GM12878 (cell line): ENCODE measurements at regions not wholly inside any gene's neighbourhood (a gene's known extent, or its start where the extent isn't known, plus 50 kb on each side); places are given as distances from the start of the nearest gene placed in this dataset.

ENCODE experiments used
- ATAC-seq: fragments of 200-7000 bp; cut with Tn5 transposase; 3 replicates; pipeline ENCODE4 v1.9.1; 2020; ENCODE audit warnings: mild to moderate bottlenecking, moderate library complexity
- BruUV-seq: library from RNA; stranded (reverse); fragments of 400-500 nt; replicated peaks from 2 replicates; lab custom pipeline; 2021; lab: Mats Ljungman, UMichigan
- CTCF ChIA-PET: fragments of 300-600 bp; sonication (Branson Sonifier 250); formaldehyde crosslinking; extraction: SDS; loops from one replicate; lab custom pipeline; 2021; ENCODE audit warnings: inconsistent platforms; lab: Yijun Ruan, JAX
- POLR2A ChIA-PET: fragments of 350-600 bp; formaldehyde crosslinking; extraction: SDS; loops from one replicate; lab custom pipeline; 2021; ENCODE audit warnings: inconsistent platforms; lab: Charles Lee
- RAD21 ChIA-PET: fragments of 300-600 bp; sonication (Branson Sonifier 250); formaldehyde crosslinking; loops from one replicate; lab custom pipeline; 2023; ENCODE audit warnings: antibody characterized with exemption; ENCODE audit not compliant: unreplicated experiment; lab: Charles Lee
- SMC1A ChIA-PET: fragments of 300-600 bp; sonication (Branson Sonifier 250); formaldehyde crosslinking; loops from one replicate; lab custom pipeline; 2023; ENCODE audit not compliant: unreplicated experiment, uncharacterized antibody; lab: Charles Lee
- DNase-seq: peaks from one replicate; pipeline ENCODE4 v3.0.0-alpha.2; 2011; ENCODE audit warnings: low read depth, low spot score
- FAIRE-seq: peaks from 3 replicates; lab custom pipeline; 2011; peaks lifted over from hg19 to GRCh38; lab: Jason Lieb, UNC
- H2AFZ ChIP-seq: 2 replicates; pipeline ENCODE4 v1.6.0; 2011; ENCODE audit warnings: low read depth, low read length, control low read depth; ENCODE audit not compliant: control insufficient read depth
- H3K27ac ChIP-seq: 2 replicates; pipeline ENCODE4 v1.5.1; 2011; ENCODE audit warnings: control low read depth; ENCODE audit not compliant: control insufficient read depth, insufficient read depth
- H3K27me3 ChIP-seq, 2 experiments: replicated peaks in 1 of 2; 2 replicates each; pipeline versions ENCODE4 v1.6.0 to v1.6.1; 2011; ENCODE audit warnings: low read length in 1 of 2; ENCODE audit not compliant: control insufficient read depth in 2 of 2, insufficient read depth in 2 of 2
- H3K36me3 ChIP-seq, 2 experiments: 2 replicates each; pipeline ENCODE4 v1.5.1; 2011; ENCODE audit warnings: low read length in 1 of 2; ENCODE audit not compliant: control insufficient read depth in 2 of 2, insufficient read depth in 2 of 2
- H3K4me1 ChIP-seq: 2 replicates; pipeline ENCODE4 v1.6.1; 2011; ENCODE audit warnings: mild to moderate bottlenecking, low read length, moderate library complexity, mixed read lengths; ENCODE audit not compliant: control insufficient read depth, insufficient read depth
- H3K4me2 ChIP-seq: 2 replicates; pipeline ENCODE4 v1.6.0; 2011; ENCODE audit warnings: control low read depth; ENCODE audit not compliant: control insufficient read depth, insufficient read depth
- H3K4me3 ChIP-seq: fragments of 200-600 bp; sonication (generic); 2 replicates; pipeline ENCODE4 v1.5.1; 2016
- H3K79me2 ChIP-seq: 2 replicates; pipeline ENCODE4 v1.6.0; 2011; ENCODE audit warnings: low read length; ENCODE audit not compliant: control insufficient read depth, insufficient read depth
- H3K9ac ChIP-seq: 2 replicates; pipeline ENCODE4 v1.8.0; 2011; ENCODE audit warnings: low read length, control low read depth, mixed read lengths; ENCODE audit not compliant: control insufficient read depth, insufficient read depth
- H3K9me3 ChIP-seq: replicated peaks from 3 replicates; pipeline ENCODE4 v1.5.1; 2011; ENCODE audit warnings: mild to moderate bottlenecking, low read length; ENCODE audit not compliant: control insufficient read depth, insufficient read depth
- H4K20me1 ChIP-seq: 2 replicates; pipeline ENCODE4 v1.6.0; 2011; ENCODE audit not compliant: control insufficient read depth, insufficient read depth
- BHLHE40 ChIP-seq, 2 experiments: fragments of 450-650 bp in 1 of 2; IDR thresholded peaks; 2 replicates each; pipeline ENCODE4 v1.6.1; 2011 to 2017; ENCODE audit warnings: low read depth in 2 of 2, borderline replicate concordance in 1 of 2, improper control_type of control experiment in 1 of 2, low read length in 1 of 2, mild to moderate bottlenecking in 1 of 2
- ESRRA ChIP-seq: IDR thresholded peaks from 2 replicates; pipeline ENCODE4 v1.6.1; 2012; ENCODE audit warnings: mild to moderate bottlenecking, low read length, improper control_type of control experiment
- IRF4 ChIP-seq: IDR thresholded peaks from 2 replicates; pipeline ENCODE4 v1.6.1; 2011; ENCODE audit warnings: low read depth, low read length
- IRF5 ChIP-seq: fragments of 450-650 bp; IDR thresholded peaks from 2 replicates; pipeline ENCODE4 v1.6.1; 2017; ENCODE audit warnings: borderline replicate concordance
- MAX ChIP-seq: IDR thresholded peaks from 2 replicates; pipeline ENCODE4 v1.6.1; 2012; ENCODE audit warnings: low read depth, low read length, improper control_type of control experiment
- MEF2A ChIP-seq: IDR thresholded peaks from 2 replicates; pipeline ENCODE4 v1.6.1; 2011; ENCODE audit warnings: low read depth, mild to moderate bottlenecking, low read length, moderate library complexity; ENCODE audit not compliant: insufficient read depth
- MTA3 ChIP-seq: IDR thresholded peaks from 2 replicates; pipeline ENCODE4 v1.6.1; 2012; ENCODE audit warnings: low read length, inconsistent platforms, borderline replicate concordance
- NR2C2 ChIP-seq: IDR thresholded peaks from 2 replicates; pipeline ENCODE4 v1.6.1; 2011; ENCODE audit warnings: borderline replicate concordance, low read depth; ENCODE audit not compliant: control insufficient read depth, insufficient read length
- PAX8 ChIP-seq: fragments of 450-650 bp; IDR thresholded peaks from 2 replicates; pipeline ENCODE4 v1.6.1; 2017; ENCODE audit warnings: mild to moderate bottlenecking, moderate library complexity
- RCOR1 ChIP-seq: conservative IDR thresholded peaks from 2 replicates; pipeline ENCODE4 v1.6.1; 2012; ENCODE audit warnings: low read depth, low read length, improper control_type of control experiment
- RELB ChIP-seq: fragments of 450-650 bp; IDR thresholded peaks from 2 replicates; pipeline ENCODE4 v1.6.1; 2017; ENCODE audit warnings: low read depth, mild to moderate bottlenecking, moderate library complexity
- SMC3 ChIP-seq: IDR thresholded peaks from 2 replicates; pipeline ENCODE4 v1.6.1; 2011; ENCODE audit warnings: low read length, improper control_type of control experiment, borderline replicate concordance
- TAF1 ChIP-seq: IDR thresholded peaks from 2 replicates; pipeline ENCODE4 v1.6.1; 2011; ENCODE audit warnings: mild to moderate bottlenecking, low read depth, low read length, borderline replicate concordance
- USF1 ChIP-seq: IDR thresholded peaks from 2 replicates; pipeline ENCODE4 v1.6.1; 2011; ENCODE audit warnings: borderline replicate concordance, low read depth, mild to moderate bottlenecking, moderate library complexity, mixed read lengths, low read length; ENCODE audit not compliant: insufficient read depth; ENCODE audit errors: extremely low read length
- WGBS: methylation state at CpG from one replicate; pipeline ENCODE4 v1.1.6; 2016; ENCODE audit warnings: low lambda C conversion rate; ENCODE audit not compliant: insufficient replicate concordance, insufficient coverage; ENCODE audit errors: missing lambda C conversion rate; 5-methylcytosine and 5-hydroxymethylcytosine counted together
- in situ Hi-C: fragments of 300-500 bp; cut with MboI; formaldehyde crosslinking; loops from 9 replicates; pipeline ENCODE4 v1.14.3; 2018; ENCODE audit warnings: mixed read lengths
- intact Hi-C: fragments of 100-400 bp; cut with micrococcal nuclease; formaldehyde crosslinking; loops from one replicate; pipeline ENCODE4 v1.14.2; 2022; ENCODE audit not compliant: unreplicated experiment
- TF ChIP-seq, protein P1 (sequence below): fragments of 450-650 bp; IDR thresholded peaks from 2 replicates; pipeline ENCODE4 v1.6.1; 2016; ENCODE audit warnings: mild to moderate bottlenecking, moderate library complexity, borderline replicate concordance

- no peak for TF ChIP-seq RELB
Observed at GRCh38 chr3:113064183-113064582, 73.4 kb downstream of the GTPBP8 start (continued).

DNA sequence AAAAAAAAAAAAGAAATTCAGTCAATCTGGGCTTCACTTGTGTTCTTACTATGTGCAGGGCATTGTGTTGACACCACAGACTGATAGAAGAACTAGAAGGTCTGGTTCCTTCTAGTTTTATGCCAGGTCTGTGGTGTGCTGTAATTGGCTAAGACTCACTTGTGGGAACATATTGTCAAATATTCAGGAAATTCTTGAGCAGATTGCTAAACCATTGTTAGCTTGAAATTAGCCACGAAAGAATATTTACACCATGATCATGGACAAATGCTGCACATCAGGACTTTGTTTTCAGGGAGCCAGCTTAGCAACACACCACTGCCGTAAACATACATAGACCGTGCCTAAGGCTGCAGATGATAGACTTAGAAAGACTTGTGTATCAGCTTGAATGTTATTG, 74.6 kb downstream of the GTPBP8 start:
- Histone ChIP-seq H3K36me3 (no peaks in the 10 kb centered on the region), H3K9me3 (no peaks in the 10 kb centered on the region; the same call in 2 of the 3 replicates), H3K4me1 (no peaks in the 10 kb centered on the region), H3K27me3 (no peaks in the 10 kb centered on the region), H3K27ac (no peak overlapping the region), H3K79me2 (no peaks in the 10 kb centered on the region), H3K4me2 (no peak overlapping the region), H4K20me1 (no peaks in the 10 kb centered on the region), H3K9ac (no peak overlapping the region), H3K4me3 (no peak overlapping the region), H2AFZ (no peak overlapping the region)
- FAIRE-seq: no peak
- TF ChIP-seq SMC3 (no peak), IRF4 (no peak), NR2C2 (no peak), ESRRA (no peak), USF1 (no peak), MAX (no peak), PAX8 (no peak), TAF1 (no peak), MEF2A (no peak), MTA3 (no peak), IRF5 (no peak), RCOR1 (no peak), BHLHE40 (IDR thresholded peaks at IDR 0.05; ENCODE audit: borderline replicate concordance in 1 of 2, low read depth in 2 of 2, low read length in 1 of 2) (no peak)
- TF ChIP-seq, protein P1, sequence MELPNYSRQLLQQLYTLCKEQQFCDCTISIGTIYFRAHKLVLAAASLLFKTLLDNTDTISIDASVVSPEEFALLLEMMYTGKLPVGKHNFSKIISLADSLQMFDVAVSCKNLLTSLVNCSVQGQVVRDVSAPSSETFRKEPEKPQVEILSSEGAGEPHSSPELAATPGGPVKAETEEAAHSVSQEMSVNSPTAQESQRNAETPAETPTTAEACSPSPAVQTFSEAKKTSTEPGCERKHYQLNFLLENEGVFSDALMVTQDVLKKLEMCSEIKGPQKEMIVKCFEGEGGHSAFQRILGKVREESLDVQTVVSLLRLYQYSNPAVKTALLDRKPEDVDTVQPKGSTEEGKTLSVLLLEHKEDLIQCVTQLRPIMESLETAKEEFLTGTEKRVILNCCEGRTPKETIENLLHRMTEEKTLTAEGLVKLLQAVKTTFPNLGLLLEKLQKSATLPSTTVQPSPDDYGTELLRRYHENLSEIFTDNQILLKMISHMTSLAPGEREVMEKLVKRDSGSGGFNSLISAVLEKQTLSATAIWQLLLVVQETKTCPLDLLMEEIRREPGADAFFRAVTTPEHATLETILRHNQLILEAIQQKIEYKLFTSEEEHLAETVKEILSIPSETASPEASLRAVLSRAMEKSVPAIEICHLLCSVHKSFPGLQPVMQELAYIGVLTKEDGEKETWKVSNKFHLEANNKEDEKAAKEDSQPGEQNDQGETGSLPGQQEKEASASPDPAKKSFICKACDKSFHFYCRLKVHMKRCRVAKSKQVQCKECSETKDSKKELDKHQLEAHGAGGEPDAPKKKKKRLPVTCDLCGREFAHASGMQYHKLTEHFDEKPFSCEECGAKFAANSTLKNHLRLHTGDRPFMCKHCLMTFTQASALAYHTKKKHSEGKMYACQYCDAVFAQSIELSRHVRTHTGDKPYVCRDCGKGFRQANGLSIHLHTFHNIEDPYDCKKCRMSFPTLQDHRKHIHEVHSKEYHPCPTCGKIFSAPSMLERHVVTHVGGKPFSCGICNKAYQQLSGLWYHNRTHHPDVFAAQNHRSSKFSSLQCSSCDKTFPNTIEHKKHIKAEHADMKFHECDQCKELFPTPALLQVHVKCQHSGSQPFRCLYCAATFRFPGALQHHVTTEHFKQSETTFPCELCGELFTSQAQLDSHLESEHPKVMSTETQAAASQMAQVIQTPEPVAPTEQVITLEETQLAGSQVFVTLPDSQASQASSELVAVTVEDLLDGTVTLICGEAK: no peak
- in situ Hi-C loops: no loop called here
- intact Hi-C loops: no loop called here
- WGBS: 72% methylated on average over 3 of the region's 3 CpGs
- BruUV-seq: no TSS peak
- SMC1A ChIA-PET: no interaction called here
- RAD21 ChIA-PET: no interaction called here
- CTCF ChIA-PET: interaction anchor here (0.6 to 1.4 kb wide), 2 partner anchors 223 to 1093 kb away, joined by 3 read pairs; no protein-coding TSS in a partner anchor
- POLR2A ChIA-PET: interaction anchor here (0.5 kb wide), 1 partner anchor 48 kb away, joined by 6 read pairs; no protein-coding TSS in a partner anchor
- ATAC-seq: no peak
- DNase-seq: no peak
